H9 (cell line): ENCODE measurements at regions not wholly inside any gene's neighbourhood (a gene's known extent, or its start where the extent isn't known, plus 50 kb on each side); places are given as distances from the start of the nearest gene placed in this dataset.

Source experiments
- DNase-seq: peaks from one replicate; pipeline ENCODE4 v3.0.0-alpha.2; 2017
- H2AFZ ChIP-seq: one replicate; pipeline ENCODE4 v1.6.1; 2013; ENCODE audit warnings: mild to moderate bottlenecking, low read length, control low read depth, moderate library complexity
- H2AK5ac ChIP-seq: 2 replicates; pipeline ENCODE4 v1.6.1; 2013; ENCODE audit warnings: low read length, control low read depth, mixed read lengths; ENCODE audit not compliant: insufficient read length
- H2BK120ac ChIP-seq: one replicate; pipeline ENCODE4 v1.6.1; 2013; ENCODE audit warnings: low read depth, mild to moderate bottlenecking, low read length, control low read depth, inconsistent platforms; ENCODE audit not compliant: poor library complexity, severe bottlenecking
- H2BK12ac ChIP-seq: 2 replicates; pipeline ENCODE4 v1.6.1; 2013; ENCODE audit warnings: low read length, control low read depth, mixed read lengths, low read depth; ENCODE audit not compliant: insufficient read length
- H2BK15ac ChIP-seq: 2 replicates; pipeline ENCODE4 v1.6.1; 2013; ENCODE audit warnings: low read depth, low read length, control low read depth
- H2BK20ac ChIP-seq: one replicate; pipeline ENCODE4 v1.6.1; 2013; ENCODE audit warnings: low read depth, mild to moderate bottlenecking, low read length, control low read depth, inconsistent platforms; ENCODE audit not compliant: poor library complexity, severe bottlenecking
- H2BK5ac ChIP-seq: 2 replicates; pipeline ENCODE4 v1.6.1; 2013; ENCODE audit warnings: low read length, control low read depth, mixed read lengths; ENCODE audit not compliant: insufficient read length
- H3K14ac ChIP-seq: 2 replicates; pipeline ENCODE4 v1.6.1; 2013; ENCODE audit warnings: low read length, control low read depth; ENCODE audit not compliant: insufficient read depth
- H3K18ac ChIP-seq: 2 replicates; pipeline ENCODE4 v1.6.1; 2013; ENCODE audit warnings: low read depth, mild to moderate bottlenecking, mixed read lengths, low read length, control low read depth; ENCODE audit not compliant: insufficient read length
- H3K23ac ChIP-seq: 2 replicates; pipeline ENCODE4 v1.6.1; 2013; ENCODE audit warnings: low read length, control low read depth, mixed read lengths, low read depth; ENCODE audit not compliant: insufficient read length
- H3K23me2 ChIP-seq: 2 replicates; pipeline ENCODE4 v1.6.1; 2013; ENCODE audit warnings: low read depth, mild to moderate bottlenecking, mixed read lengths, low read length, control low read depth; ENCODE audit not compliant: insufficient read length, poor library complexity, severe bottlenecking
- H3K27ac ChIP-seq: 2 replicates; pipeline ENCODE4 v1.5.1; 2013; ENCODE audit warnings: low read length, control low read depth, mixed read lengths, low read depth; ENCODE audit not compliant: insufficient read length
- H3K27me3 ChIP-seq: 2 replicates; pipeline ENCODE4 v1.6.1; 2013; ENCODE audit warnings: low read length, control low read depth, inconsistent platforms; ENCODE audit not compliant: insufficient read depth
- H3K4ac ChIP-seq: 2 replicates; pipeline ENCODE4 v1.6.1; 2013; ENCODE audit warnings: low read depth, mild to moderate bottlenecking, control low read depth, inconsistent platforms, low read length, moderate library complexity
- H3K4me1 ChIP-seq: 2 replicates; pipeline ENCODE4 v1.6.1; 2013; ENCODE audit warnings: low read length, control low read depth, inconsistent platforms; ENCODE audit not compliant: insufficient read depth
- H3K4me2 ChIP-seq: 2 replicates; pipeline ENCODE4 v1.6.1; 2013; ENCODE audit warnings: low read length, control low read depth, mixed read lengths; ENCODE audit not compliant: insufficient read length, insufficient read depth
- H3K56ac ChIP-seq: 2 replicates; pipeline ENCODE4 v1.6.1; 2013; ENCODE audit warnings: low read depth, mild to moderate bottlenecking, mixed read lengths, low read length, control low read depth; ENCODE audit not compliant: insufficient read length
- H3K79me1 ChIP-seq: 2 replicates; pipeline ENCODE4 v1.6.1; 2013; ENCODE audit warnings: low read depth, mild to moderate bottlenecking, moderate library complexity, low read length, control low read depth, inconsistent platforms; ENCODE audit not compliant: insufficient read depth, poor library complexity, severe bottlenecking
- H3K79me2 ChIP-seq: 2 replicates; pipeline ENCODE4 v1.6.1; 2013; ENCODE audit warnings: low read length, control low read depth, inconsistent platforms; ENCODE audit not compliant: insufficient read depth
- H3K9ac ChIP-seq: 2 replicates; pipeline ENCODE4 v1.6.1; 2013; ENCODE audit warnings: low read length, control low read depth, mixed read lengths; ENCODE audit not compliant: insufficient read length; ENCODE audit errors: extremely low read depth
- H3K9me3 ChIP-seq: one replicate; pipeline ENCODE4 v1.6.1; 2013; ENCODE audit warnings: low read depth, low read length, inconsistent platforms; ENCODE audit not compliant: control insufficient read depth
- H3T11ph ChIP-seq: one replicate; pipeline ENCODE4 v1.6.1; 2013; ENCODE audit warnings: mild to moderate bottlenecking, low read length, control low read depth, inconsistent platforms
- H4K20me1 ChIP-seq: one replicate; pipeline ENCODE4 v1.6.1; 2013; ENCODE audit not compliant: control insufficient read depth, insufficient read length, insufficient read depth
- H4K5ac ChIP-seq: 2 replicates; pipeline ENCODE4 v1.6.1; 2013; ENCODE audit warnings: low read depth, mild to moderate bottlenecking, mixed read lengths, low read length, control low read depth; ENCODE audit not compliant: insufficient read length
- H4K8ac ChIP-seq: replicated peaks from 2 replicates; pipeline ENCODE4 v1.6.1; 2013; ENCODE audit warnings: low read length, control low read depth, mixed read lengths, low read depth; ENCODE audit not compliant: insufficient read length
- H4K91ac ChIP-seq: 2 replicates; pipeline ENCODE4 v1.6.1; 2013; ENCODE audit warnings: low read depth, mild to moderate bottlenecking, moderate library complexity, mixed read lengths, low read length, control low read depth; ENCODE audit not compliant: insufficient read length
- H3K27ac Mint-ChIP-seq, 3 experiments: 2 replicates in 2 of 3; 3 replicates in 1 of 3; pipeline ENCODE4 v1.8.0; 2020 to 2021; ENCODE audit warnings: mixed read lengths in 3 of 3, mild to moderate bottlenecking in 1 of 3, moderate library complexity in 1 of 3
- H3K27me3 Mint-ChIP-seq: 2 replicates; pipeline ENCODE4 v1.8.0; 2021; ENCODE audit warnings: low read depth, mild to moderate bottlenecking, moderate library complexity, mixed read lengths
- H3K36me3 Mint-ChIP-seq, 3 experiments: 2 replicates in 2 of 3; 3 replicates in 1 of 3; pipeline ENCODE4 v1.8.0; 2020 to 2021; ENCODE audit warnings: low read depth in 3 of 3, mixed read lengths in 3 of 3; ENCODE audit not compliant: insufficient read depth in 1 of 3
- H3K4me1 Mint-ChIP-seq, 2 experiments: 2 replicates each; pipeline ENCODE4 v1.8.0; 2020; ENCODE audit warnings: mixed read lengths in 2 of 2
- H3K4me3 Mint-ChIP-seq, 2 experiments: 2 replicates in 1 of 2; 3 replicates in 1 of 2; pipeline ENCODE4 v1.8.0; 2020 to 2021; ENCODE audit warnings: mild to moderate bottlenecking in 2 of 2, mixed read lengths in 2 of 2, moderate library complexity in 1 of 2
- H3K9me3 Mint-ChIP-seq, 2 experiments: 2 replicates in 1 of 2; 3 replicates in 1 of 2; pipeline ENCODE4 v1.8.0; 2020; ENCODE audit warnings: mild to moderate bottlenecking in 2 of 2, mixed read lengths in 2 of 2, moderate library complexity in 1 of 2
- CTCF ChIP-seq: fragments of 200-600 bp; sonication (generic); conservative IDR thresholded peaks from 3 replicates; pipeline ENCODE4 v1.8.0; 2021; ENCODE audit warnings: antibody characterized with exemption, mild to moderate bottlenecking
- WGBS: extraction: QIAGEN DNeasy Blood & Tissue Kit; methylation state at CpG from one replicate; pipeline ENCODE4 v1.1.7; 2013; ENCODE audit warnings: missing lambda C conversion rate, low lambda C conversion rate, mixed read lengths; ENCODE audit not compliant: insufficient read length; ENCODE audit errors: extremely low coverage; 5-methylcytosine and 5-hydroxymethylcytosine counted together

- H4K91ac ChIP-seq, result no peak overlapping the region
- H3T11ph ChIP-seq, result no peak overlapping the region
- no peak overlapping the region for H2BK120ac ChIP-seq
- H2AK5ac ChIP-seq, result no peak overlapping the region
- H3K23me2 ChIP-seq, result no peaks in the 10 kb centered on the region
- no peak overlapping the region for H3K27ac ChIP-seq
- no peak overlapping the region for H2BK12ac ChIP-seq
- Mint-ChIP-seq H3K4me1 (peaks cover 0 to 2% of the 10 kb centered on the region in 2 experiments; a peak in 1 of 4 replicates), H3K4me3 (no peak overlapping the region), H3K27ac (no peak overlapping the region), H3K9me3 (peaks cover 22 to 34% of the 10 kb centered on the region in 2 experiments), H3K27me3 (peaks cover 8% of the 10 kb centered on the region), H3K36me3 (peaks cover 9 to 13% (median 10%) of the 10 kb centered on the region in 3 experiments; a peak in 6 of 7 replicates)
- H3K56ac ChIP-seq, result no peak overlapping the region
- no peak overlapping the region for H2BK15ac ChIP-seq
- no peak overlapping the region for H3K4me2 ChIP-seq
- no peak overlapping the region for H4K8ac ChIP-seq
- H3K27me3 ChIP-seq, result no peaks in the 10 kb centered on the region
- H3K4ac ChIP-seq, result no peak overlapping the region
- no peaks in the 10 kb centered on the region for H3K79me2 ChIP-seq
- no peaks in the 10 kb centered on the region for H4K20me1 ChIP-seq
- H3K14ac ChIP-seq, result no peak overlapping the region
- no peaks in the 10 kb centered on the region for H3K4me1 ChIP-seq
- no peak overlapping the region for H2BK20ac ChIP-seq
- no peak overlapping the region for H4K5ac ChIP-seq
- H2AFZ ChIP-seq, result no peak overlapping the region
- H3K79me1 ChIP-seq, result no peaks in the 10 kb centered on the region
- no peak for TF ChIP-seq CTCF
- H3K23ac ChIP-seq, result no peak overlapping the region
- peaks cover 19% of the 10 kb centered on the region for H3K9me3 ChIP-seq
- H3K18ac ChIP-seq, result no peak overlapping the region
- no CpG with 5 or more reads among the region's 4 CpGs for WGBS
- no peak overlapping the region for H3K9ac ChIP-seq
- H2BK5ac ChIP-seq, result no peak overlapping the region
- DNase-seq, result no peak
Measured at GRCh38 chr6:40666530-40666929, 79.4 kb upstream of the LRFN2 start.
